CD4-positive, alpha-beta memory T cell (primary cell): ENCODE measurements at regions not wholly inside any gene's neighbourhood (a gene's known extent, or its start where the extent isn't known, plus 50 kb on each side); places are given as distances from the start of the nearest gene placed in this dataset.

Source experiments
- CTCF ChIA-PET: fragments of 350-600 bp; sonication (Branson Sonifier 250); formaldehyde crosslinking; loops from one replicate; lab custom pipeline; 2021; ENCODE audit warnings: inconsistent platforms; ENCODE audit not compliant: partially characterized antibody; lab: Charles Lee
- POLR2A ChIA-PET: fragments of 350-600 bp; sonication (Branson Sonifier 250); formaldehyde crosslinking; loops from one replicate; lab custom pipeline; 2021; ENCODE audit not compliant: partially characterized antibody; lab: Charles Lee
- DNase-seq, 5 donors: peaks; one replicate each; pipeline versions ENCODE4 v3.0.0 to v3.0.0-alpha.2; 2020 to 2022; ENCODE audit warnings: mixed read lengths in 1 of 5
- H3K27ac ChIP-seq: one replicate; pipeline ENCODE4 v1.7.0; 2013; ENCODE audit warnings: low read depth, low read length
- H3K27me3 ChIP-seq: 2 replicates; pipeline ENCODE4 v1.7.0; 2013; ENCODE audit warnings: mild to moderate bottlenecking, low read length, moderate library complexity; ENCODE audit not compliant: insufficient read depth
- H3K36me3 ChIP-seq: 2 replicates; pipeline ENCODE4 v1.7.0; 2013; ENCODE audit warnings: mild to moderate bottlenecking, low read length, moderate library complexity; ENCODE audit not compliant: insufficient read depth
- H3K4me1 ChIP-seq: 2 replicates; pipeline ENCODE4 v1.7.0; 2013; ENCODE audit warnings: mild to moderate bottlenecking, low read length, moderate library complexity; ENCODE audit not compliant: insufficient read depth
- H3K4me3 ChIP-seq, 2 donors: one replicate each; pipeline ENCODE4 v1.7.0; 2013; ENCODE audit warnings: low read length in 2 of 2, mild to moderate bottlenecking in 1 of 2
- H3K9me3 ChIP-seq, 2 donors: one replicate each; pipeline ENCODE4 v1.7.0; 2013; ENCODE audit warnings: low read length in 2 of 2, control low read depth in 1 of 2; ENCODE audit not compliant: control insufficient read depth in 1 of 2
- H3K27ac Mint-ChIP-seq, 7 donors: one replicate each; pipeline ENCODE4 v1.8.0; 2020 to 2021; ENCODE audit warnings: mixed read lengths in 7 of 7, mild to moderate bottlenecking in 6 of 7, inconsistent platforms in 3 of 7, moderate library complexity in 3 of 7
- H3K27me3 Mint-ChIP-seq, 2 donors: one replicate each; pipeline ENCODE4 v1.8.0; 2020 to 2021; ENCODE audit warnings: mixed read lengths in 2 of 2
- H3K36me3 Mint-ChIP-seq, 2 donors: one replicate each; pipeline ENCODE4 v1.8.0; 2020 to 2021; ENCODE audit warnings: mixed read lengths in 2 of 2, inconsistent platforms in 1 of 2, mild to moderate bottlenecking in 1 of 2
- H3K4me1 Mint-ChIP-seq, 4 donors: one replicate each; pipeline ENCODE4 v1.8.0; 2020 to 2021; ENCODE audit warnings: mixed read lengths in 4 of 4, mild to moderate bottlenecking in 1 of 4
- H3K4me3 Mint-ChIP-seq, 8 donors: one replicate each; pipeline ENCODE4 v1.8.0; 2020 to 2021; ENCODE audit warnings: mixed read lengths in 8 of 8, mild to moderate bottlenecking in 7 of 8, moderate library complexity in 6 of 8, inconsistent platforms in 3 of 8
- H3K9me3 Mint-ChIP-seq, 8 donors: one replicate each; pipeline ENCODE4 v1.8.0; 2020 to 2021; ENCODE audit warnings: mixed read lengths in 8 of 8, mild to moderate bottlenecking in 5 of 8, inconsistent platforms in 3 of 8, moderate library complexity in 1 of 8
- intact Hi-C: fragments of 100-400 bp; cut with micrococcal nuclease; formaldehyde crosslinking; loops from one replicate; pipeline ENCODE4 v1.15.1; 2023

DNA sequence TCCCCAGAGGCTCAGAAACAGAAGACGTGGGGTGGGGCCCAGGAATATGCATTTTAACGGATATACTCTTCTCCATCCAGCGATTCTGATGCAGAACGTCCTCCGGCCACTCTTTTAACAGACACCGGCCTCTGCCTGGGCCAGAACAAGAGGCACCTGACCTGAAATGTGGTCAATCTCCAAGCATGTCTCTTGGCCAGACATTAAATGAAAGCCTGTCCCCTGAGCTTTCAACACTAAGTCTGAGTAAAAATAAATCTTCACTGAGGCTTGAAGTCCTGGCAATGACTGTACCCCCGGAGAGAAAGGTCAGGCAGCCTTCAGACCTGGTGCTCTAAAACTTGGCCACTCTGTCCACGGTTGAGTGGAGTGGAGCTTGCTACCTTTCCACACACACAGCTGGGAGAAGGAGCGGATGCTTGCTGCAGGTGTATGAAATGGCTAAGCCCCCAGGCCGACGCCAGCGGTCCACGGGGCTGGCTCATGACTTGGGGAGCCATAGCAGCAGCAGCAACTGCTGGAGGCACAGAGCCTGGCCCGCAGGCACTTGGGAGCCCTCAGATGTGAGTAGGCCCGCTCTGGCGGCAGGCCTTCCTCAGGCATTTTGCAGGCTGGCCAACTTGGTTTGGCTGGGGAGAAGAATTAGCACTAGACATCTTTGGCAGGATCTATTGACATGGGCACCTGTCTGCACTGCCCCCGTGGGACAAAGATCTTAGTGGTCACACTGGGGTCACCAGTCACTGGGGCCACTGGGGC is 79.7 kb downstream of the TMEM17 start:
- Histone ChIP-seq H3K4me3 (no peak overlapping the region), H3K27ac (no peak overlapping the region), H3K27me3 (no peaks in the 10 kb centered on the region), H3K4me1 (no peaks in the 10 kb centered on the region), H3K36me3 (no peaks in the 10 kb centered on the region), H3K9me3 (no peaks in the 10 kb centered on the region)
- ChIA-PET CTCF (no interaction called here), POLR2A (no interaction called here)
- H3K4me3 Mint-ChIP-seq, result no peak overlapping the region
- intact Hi-C loops, result no loop called here
- H3K27ac Mint-ChIP-seq, result no peak overlapping the region
- DNase-seq, result no peak
- peaks cover 0 to 5% of the 10 kb centered on the region in 2 donors for H3K27me3 Mint-ChIP-seq
- H3K4me1 Mint-ChIP-seq, result no peaks in the 10 kb centered on the region
- H3K9me3 Mint-ChIP-seq, result peaks cover 0 to 5% (median 0%) of the 10 kb centered on the region in 8 donors
- H3K36me3 Mint-ChIP-seq, result no peaks in the 10 kb centered on the region

DNA sequence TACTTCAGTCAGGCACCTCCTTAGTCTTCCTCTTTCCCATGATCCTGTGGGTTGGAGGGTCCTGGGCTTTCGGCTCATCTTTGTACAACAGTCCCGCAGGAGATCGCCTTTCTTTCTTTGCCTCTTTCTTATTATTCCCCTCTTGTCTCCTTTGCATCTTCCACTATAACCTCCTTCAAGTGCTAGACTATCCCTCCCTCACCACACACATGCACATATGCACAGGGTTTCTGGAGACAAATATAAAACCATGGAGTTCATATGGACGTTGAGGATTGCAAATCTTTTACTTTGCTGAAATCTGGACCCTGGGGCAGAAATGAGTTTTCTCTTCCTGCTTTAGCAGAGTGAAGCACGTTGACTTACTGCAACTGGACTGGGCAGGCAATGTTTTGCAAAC is 80.3 kb downstream of the TMEM17 start:
- Mint-ChIP-seq H3K4me3 (peak overlapping the region in 1 of 8 donors; percentile 17), H3K9me3 (peaks cover 0 to 5% (median 0%) of the 10 kb centered on the region in 8 donors), H3K27ac (no peak overlapping the region), H3K27me3 (peaks cover 0 to 5% of the 10 kb centered on the region in 2 donors), H3K4me1 (no peaks in the 10 kb centered on the region), H3K36me3 (no peaks in the 10 kb centered on the region)
- no peaks in the 10 kb centered on the region for H3K9me3 ChIP-seq
- no peak for DNase-seq
- H3K4me3 ChIP-seq, result no peak overlapping the region
- no peaks in the 10 kb centered on the region for H3K27me3 ChIP-seq
- CTCF ChIA-PET, result no interaction called here
- POLR2A ChIA-PET, result no interaction called here
- no peaks in the 10 kb centered on the region for H3K36me3 ChIP-seq
- H3K4me1 ChIP-seq, result no peaks in the 10 kb centered on the region
- no peak overlapping the region for H3K27ac ChIP-seq
- intact Hi-C loops, result no loop called here

DNA sequence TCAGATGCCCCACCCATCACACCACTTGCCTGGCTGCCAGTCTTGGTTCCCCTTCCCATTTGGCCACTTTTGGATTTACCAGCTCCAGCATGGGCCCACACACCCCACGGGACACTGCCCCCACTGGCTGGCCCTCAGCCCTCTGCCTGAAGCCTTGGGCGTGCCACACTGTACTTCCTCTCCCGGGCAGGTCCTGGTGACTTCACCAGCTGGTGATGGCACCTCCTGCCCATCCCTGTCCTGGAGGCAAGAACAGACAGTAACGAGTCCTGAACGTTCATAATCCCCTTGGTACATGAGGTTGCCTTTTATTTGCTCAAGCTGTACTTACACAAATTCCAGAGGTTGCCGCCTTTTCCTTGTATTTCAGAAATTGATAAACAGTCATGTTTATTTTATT is 81.1 kb downstream of the TMEM17 start:
- H3K4me3 ChIP-seq, result no peak overlapping the region
- ChIA-PET POLR2A (no interaction called here), CTCF (no interaction called here)
- no peaks in the 10 kb centered on the region for H3K9me3 ChIP-seq
- Mint-ChIP-seq H3K9me3 (peaks cover 0 to 1% (median 0%) of the 10 kb centered on the region in 8 donors), H3K27me3 (peaks cover 1 to 5% of the 10 kb centered on the region in 2 donors), H3K36me3 (no peaks in the 10 kb centered on the region), H3K4me1 (no peaks in the 10 kb centered on the region), H3K4me3 (no peak overlapping the region), H3K27ac (no peak overlapping the region)
- no peak for DNase-seq
- H3K4me1 ChIP-seq, result no peaks in the 10 kb centered on the region
- H3K36me3 ChIP-seq, result no peaks in the 10 kb centered on the region
- intact Hi-C loops, result no loop called here
- no peaks in the 10 kb centered on the region for H3K27me3 ChIP-seq
- H3K27ac ChIP-seq, result no peak overlapping the region

DNA sequence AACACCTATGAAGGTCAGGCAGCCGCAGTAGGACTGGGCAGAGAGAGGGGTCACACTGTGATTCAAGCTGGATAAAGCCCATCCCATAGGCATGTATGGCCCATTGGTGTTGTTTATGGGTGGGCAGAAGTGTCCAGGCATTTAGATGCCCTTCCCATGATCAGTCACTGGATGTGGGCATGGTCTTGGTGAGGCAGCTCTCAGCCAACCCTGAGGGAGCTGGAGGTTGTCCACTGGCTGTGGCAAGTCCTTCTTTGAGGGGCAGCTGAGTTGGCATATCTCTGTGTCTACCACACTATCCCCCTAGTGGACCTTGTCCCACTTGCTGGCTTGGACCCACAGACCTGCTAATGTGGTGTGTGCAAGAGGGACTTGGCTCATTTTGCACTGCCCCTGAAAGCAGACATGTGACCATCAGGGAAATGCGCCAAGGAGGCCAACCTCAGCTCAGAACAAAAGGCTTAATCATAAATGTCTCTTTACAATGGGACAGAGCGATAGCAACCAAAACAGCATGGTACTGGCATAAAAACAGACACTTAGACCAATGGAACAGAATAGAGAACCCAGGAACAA is 82.0 kb downstream of the TMEM17 start:
- H3K36me3 ChIP-seq, result no peaks in the 10 kb centered on the region
- H3K9me3 Mint-ChIP-seq, result peaks cover 0 to 8% (median 0%) of the 10 kb centered on the region in 8 donors
- no peaks in the 10 kb centered on the region for H3K36me3 Mint-ChIP-seq
- H3K27ac ChIP-seq, result no peak overlapping the region
- no peaks in the 10 kb centered on the region for H3K9me3 ChIP-seq
- no peak overlapping the region for H3K4me3 ChIP-seq
- H3K4me3 Mint-ChIP-seq, result no peak overlapping the region
- no peaks in the 10 kb centered on the region for H3K27me3 ChIP-seq
- ChIA-PET POLR2A (no interaction called here), CTCF (no interaction called here)
- DNase-seq, result no peak
- H3K4me1 ChIP-seq, result no peaks in the 10 kb centered on the region
- peaks cover 1 to 7% of the 10 kb centered on the region in 2 donors for H3K27me3 Mint-ChIP-seq
- intact Hi-C loops, result no loop called here
- H3K27ac Mint-ChIP-seq, result no peak overlapping the region
- no peaks in the 10 kb centered on the region for H3K4me1 Mint-ChIP-seq

DNA sequence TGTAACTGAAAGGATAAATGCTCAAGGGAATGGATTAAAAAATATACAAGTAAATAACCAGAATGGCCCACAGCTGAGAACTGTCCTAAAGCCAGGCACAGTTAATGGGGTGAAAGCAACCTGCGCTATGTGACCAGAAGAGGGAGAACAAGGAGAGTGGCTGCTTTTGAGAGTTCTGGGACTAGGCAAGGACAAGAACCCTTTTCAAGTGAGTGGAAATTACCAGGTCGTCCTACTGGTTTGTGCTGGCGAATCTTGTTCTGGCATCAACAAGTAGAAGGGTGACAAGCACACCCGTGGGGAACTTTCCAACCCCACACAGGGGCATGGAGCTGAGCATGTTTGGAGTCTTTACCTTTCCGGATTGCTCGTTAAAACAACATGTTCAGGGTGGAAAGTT is 82.8 kb downstream of the TMEM17 start:
- Mint-ChIP-seq H3K36me3 (no peaks in the 10 kb centered on the region), H3K9me3 (peaks cover 0 to 11% (median 0%) of the 10 kb centered on the region in 8 donors), H3K27ac (no peak overlapping the region), H3K27me3 (peaks cover 1 to 7% of the 10 kb centered on the region in 2 donors), H3K4me3 (no peak overlapping the region), H3K4me1 (no peaks in the 10 kb centered on the region)
- ChIA-PET CTCF (no interaction called here), POLR2A (no interaction called here)
- no peaks in the 10 kb centered on the region for H3K4me1 ChIP-seq
- no peak for DNase-seq
- no peaks in the 10 kb centered on the region for H3K36me3 ChIP-seq
- no peak overlapping the region for H3K27ac ChIP-seq
- H3K27me3 ChIP-seq, result no peaks in the 10 kb centered on the region
- intact Hi-C loops, result no loop called here
- H3K4me3 ChIP-seq, result no peak overlapping the region
- no peaks in the 10 kb centered on the region for H3K9me3 ChIP-seq

DNA sequence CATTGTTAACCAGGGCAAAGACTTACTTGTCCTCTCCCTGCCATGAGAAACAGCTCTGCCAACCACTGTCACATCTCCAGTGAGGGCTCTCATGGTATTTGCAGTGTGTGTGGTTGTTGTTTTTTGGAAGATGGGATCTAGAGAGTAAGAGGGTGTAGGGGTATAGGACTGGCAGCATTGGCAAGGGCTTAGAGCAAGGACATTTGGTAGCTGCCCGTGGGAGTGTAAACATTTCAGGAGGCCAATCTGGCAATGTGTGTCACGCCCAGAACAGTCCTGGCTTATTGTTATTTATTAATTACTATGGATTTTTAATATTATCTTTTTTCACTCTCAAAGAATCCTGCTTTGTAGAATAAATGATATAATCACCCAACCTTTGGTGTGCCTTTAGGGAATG is 90.5 kb downstream of the TMEM17 start:
- Histone ChIP-seq H3K27me3 (no peaks in the 10 kb centered on the region), H3K4me3 (no peak overlapping the region), H3K9me3 (no peaks in the 10 kb centered on the region), H3K27ac (no peak overlapping the region), H3K36me3 (no peaks in the 10 kb centered on the region), H3K4me1 (peaks cover 4% of the 10 kb centered on the region)
- DNase-seq, result no peak
- peaks cover under 1 to 3% of the 10 kb centered on the region in 2 donors for H3K27me3 Mint-ChIP-seq
- no peak overlapping the region for H3K4me3 Mint-ChIP-seq
- intact Hi-C loops, result no loop called here
- H3K4me1 Mint-ChIP-seq, result peaks cover 0 to 17% (median 2%) of the 10 kb centered on the region in 4 donors
- no peak overlapping the region for H3K27ac Mint-ChIP-seq
- no peaks in the 10 kb centered on the region for H3K36me3 Mint-ChIP-seq
- ChIA-PET CTCF (interaction anchor here (0.5 to 6.1 kb wide), 6 partner anchors 13 to 497 kb away, joined by 3 to 67 read pairs (median 3); partner anchors contain the start of gene EHBP1), POLR2A (interaction anchor here (0.6 kb wide), 1 partner anchor 498 kb away, joined by 3 read pairs; no protein-coding TSS in a partner anchor)
- H3K9me3 Mint-ChIP-seq, result peaks cover 0 to 16% (median 0%) of the 10 kb centered on the region in 8 donors

DNA sequence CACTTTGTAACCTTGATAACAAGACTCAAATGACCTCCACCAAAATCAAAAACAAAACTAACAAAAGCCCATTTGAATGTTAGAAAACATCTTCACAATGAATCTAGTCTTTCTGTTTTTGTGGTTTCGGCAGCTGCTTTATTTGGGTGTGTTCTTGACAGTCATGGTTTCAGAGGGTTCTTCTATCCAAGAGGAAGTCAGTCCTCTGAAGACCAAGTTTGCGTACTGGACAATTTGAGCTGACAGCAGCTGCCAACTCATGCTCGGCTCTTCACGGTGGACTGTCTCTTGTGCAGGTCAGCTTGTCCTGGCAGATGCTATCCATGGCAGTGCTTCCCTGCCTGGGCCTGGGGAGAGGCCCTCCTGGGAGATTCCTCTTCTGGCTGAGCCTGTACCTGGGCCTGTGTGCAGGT is 91.0 kb downstream of the TMEM17 start:
- Mint-ChIP-seq H3K27me3 (peaks cover 0 to 3% of the 10 kb centered on the region in 2 donors), H3K4me3 (no peak overlapping the region), H3K4me1 (peaks cover 0 to 17% (median 2%) of the 10 kb centered on the region in 4 donors), H3K36me3 (no peaks in the 10 kb centered on the region), H3K27ac (peak overlapping the region in 2 of 7 donors; percentile 32 to 46), H3K9me3 (peaks cover 0 to 16% (median 0%) of the 10 kb centered on the region in 8 donors)
- ChIA-PET CTCF (interaction anchor here (0.5 to 6.1 kb wide), 3 partner anchors 13 to 496 kb away, joined by 3 to 67 read pairs (median 3); no protein-coding TSS in a partner anchor), POLR2A (no interaction called here)
- intact Hi-C loops, result no loop called here
- Histone ChIP-seq H3K36me3 (no peaks in the 10 kb centered on the region), H3K9me3 (no peaks in the 10 kb centered on the region), H3K27ac (no peak overlapping the region), H3K27me3 (no peaks in the 10 kb centered on the region), H3K4me3 (no peak overlapping the region), H3K4me1 (peaks cover 4% of the 10 kb centered on the region)
- no peak for DNase-seq
